SU-DHL-6 (cell line): ENCODE measurements at regions not wholly inside any gene's neighbourhood (a gene's known extent, or its start where the extent isn't known, plus 50 kb on each side); places are given as distances from the start of the nearest gene placed in this dataset.

Experiments used
- H2AFZ ChIP-seq: fragments of 200-600 bp; sonication (generic); 2 replicates; pipeline ENCODE4 v1.6.1; 2014; ENCODE audit warnings: low read depth, mild to moderate bottlenecking, moderate library complexity, mixed read lengths, antibody characterized with exemption, low read length; ENCODE audit not compliant: severe bottlenecking
- H3F3A ChIP-seq: fragments of 200-600 bp; shearing (Covaris generic); 2 replicates; pipeline ENCODE4 v1.6.0; 2016; ENCODE audit warnings: antibody characterized with exemption, mild to moderate bottlenecking; ENCODE audit not compliant: insufficient read depth
- H3K27ac ChIP-seq: fragments of 200-600 bp; sonication (generic); 2 replicates; pipeline ENCODE4 v1.5.1; 2016; ENCODE audit warnings: low read depth, mild to moderate bottlenecking, low read length, moderate library complexity, mixed read lengths
- H3K27me3 ChIP-seq: fragments of 200-600 bp; sonication (generic), shearing (Covaris generic); 2 replicates; pipeline ENCODE4 v1.6.0; 2014; ENCODE audit warnings: mild to moderate bottlenecking, low read length
- H3K36me3 ChIP-seq: fragments of 200-600 bp; sonication (generic); 2 replicates; pipeline ENCODE4 v1.6.1; 2014; ENCODE audit warnings: mild to moderate bottlenecking, low read length, mixed read lengths
- H3K4me2 ChIP-seq: fragments of 300-600, 200-600 bp; shearing (Covaris generic), sonication (generic); 2 replicates; pipeline ENCODE4 v1.6.0; 2014; ENCODE audit warnings: low read length, low read depth, mild to moderate bottlenecking; ENCODE audit not compliant: poor library complexity, severe bottlenecking
- H3K4me3 ChIP-seq: fragments of 200-600 bp; sonication (generic); 2 replicates; pipeline ENCODE4 v1.5.1; 2014; ENCODE audit warnings: antibody characterized with exemption, low read length, mild to moderate bottlenecking, mixed read lengths; ENCODE audit not compliant: insufficient read depth, poor library complexity, severe bottlenecking
- H3K79me2 ChIP-seq: fragments of 200-600 bp; sonication (generic); 2 replicates; pipeline ENCODE4 v1.6.1; 2014; ENCODE audit warnings: mild to moderate bottlenecking, low read length, moderate library complexity; ENCODE audit not compliant: insufficient read depth
- H3K9ac ChIP-seq: fragments of 200-600 bp; sonication (generic); 2 replicates; pipeline ENCODE4 v1.7.0; 2014; ENCODE audit warnings: mild to moderate bottlenecking, low read length
- H3K9me2 ChIP-seq: fragments of 200-600 bp; sonication (generic); replicated peaks from 2 replicates; pipeline ENCODE4 v1.6.1; 2014; ENCODE audit warnings: low read length; ENCODE audit not compliant: insufficient read depth
- H3K9me3 ChIP-seq: fragments of 200-600 bp; sonication (generic); 2 replicates; pipeline ENCODE4 v1.6.1; 2014; ENCODE audit warnings: low read length, mixed read lengths; ENCODE audit not compliant: insufficient read depth
- H4K20me1 ChIP-seq: fragments of 200-600 bp; sonication (generic); 2 replicates; pipeline ENCODE4 v1.6.1; 2014; ENCODE audit warnings: low read depth, mild to moderate bottlenecking, antibody characterized with exemption, low read length, moderate library complexity, mixed read lengths
- CTCF ChIP-seq: fragments of 200-600 bp; sonication (generic); IDR thresholded peaks from one replicate; pipeline ENCODE4 v1.5.1; 2017; ENCODE audit warnings: antibody characterized with exemption, mild to moderate bottlenecking, low read length, moderate library complexity; ENCODE audit not compliant: insufficient read depth, poor library complexity, severe bottlenecking
- EZH2phosphoT487 ChIP-seq: fragments of 200-600 bp; sonication (generic), shearing (Covaris generic); conservative IDR thresholded peaks from 2 replicates; pipeline ENCODE4 v1.6.1; 2018; ENCODE audit warnings: mild to moderate bottlenecking, antibody characterized with exemption, low read length, moderate library complexity, mixed read lengths

GRCh38 chr10:78981970-78982281, 86.8 kb upstream of the ZMIZ1 start:
- Histone ChIP-seq H3K36me3 (no peaks in the 10 kb centered on the region), H3K4me2 (no peak overlapping the region), H3K4me3 (no peak overlapping the region), H3K9me2 (no peaks in the 10 kb centered on the region), H4K20me1 (no peaks in the 10 kb centered on the region), H2AFZ (no peak overlapping the region), H3K9ac (no peak overlapping the region), H3K27me3 (no peaks in the 10 kb centered on the region), H3K9me3 (no peaks in the 10 kb centered on the region), H3K27ac (no peak overlapping the region), H3F3A (no peaks in the 10 kb centered on the region), H3K79me2 (no peaks in the 10 kb centered on the region)
- no peak for TF ChIP-seq CTCF
- no peak for TF ChIP-seq EZH2phosphoT487

- Histone ChIP-seq H3K79me2 (no peaks in the 10 kb centered on the region), H3K9me2 (no peaks in the 10 kb centered on the region), H4K20me1 (no peaks in the 10 kb centered on the region), H3K9me3 (no peaks in the 10 kb centered on the region), H3F3A (no peaks in the 10 kb centered on the region), H3K27ac (no peak overlapping the region), H2AFZ (no peak overlapping the region), H3K9ac (no peak overlapping the region), H3K4me2 (no peak overlapping the region), H3K4me3 (no peak overlapping the region), H3K36me3 (no peaks in the 10 kb centered on the region), H3K27me3 (no peaks in the 10 kb centered on the region)
- TF ChIP-seq EZH2phosphoT487 (no peak), CTCF (no peak)
These were observed 86.0 kb upstream of the ZMIZ1 start for GRCh38 chr10:78982726-78983125.

GRCh38 chr10:78983608-78984007, 85.2 kb upstream of the ZMIZ1 start:
- TF ChIP-seq EZH2phosphoT487 (no peak), CTCF (no peak)
- Histone ChIP-seq H3K27me3 (no peaks in the 10 kb centered on the region), H4K20me1 (no peaks in the 10 kb centered on the region), H3K79me2 (no peaks in the 10 kb centered on the region), H3F3A (no peaks in the 10 kb centered on the region), H3K4me3 (no peak overlapping the region), H3K9me3 (no peaks in the 10 kb centered on the region), H3K9me2 (no peaks in the 10 kb centered on the region), H3K36me3 (no peaks in the 10 kb centered on the region), H3K27ac (no peak overlapping the region), H2AFZ (no peak overlapping the region), H3K4me2 (no peak overlapping the region), H3K9ac (no peak overlapping the region)
